ENCODE measurements at regions not wholly inside any gene's neighbourhood (a gene's known extent, or its start where the extent isn't known, plus 50 kb on each side); places are given as distances from the start of the nearest gene placed in this dataset.

DNA sequence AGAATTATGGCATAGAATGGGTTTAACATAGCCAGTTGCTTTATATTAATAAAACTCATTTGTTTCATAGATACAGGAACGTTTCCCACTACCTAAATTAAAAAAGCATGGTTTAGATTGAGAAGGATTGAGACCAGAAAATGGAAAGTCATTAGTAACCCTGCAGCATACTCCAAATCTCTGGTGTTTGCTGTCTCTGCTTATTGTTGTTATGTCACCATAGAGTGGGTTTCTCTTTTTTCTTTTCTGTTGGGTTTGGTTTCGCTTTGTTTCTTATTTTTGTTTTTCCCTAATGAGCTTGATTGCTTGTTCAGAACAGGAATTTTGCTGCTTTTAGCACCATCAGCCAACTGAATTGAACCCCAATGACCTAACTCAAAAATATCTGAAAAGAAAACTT lies 1034.8 kb downstream of the MAT2B start:
- Histone ChIP-seq H3K27ac (ENCODE audit: insufficient read depth, low read depth, low read length) (no peak overlapping the region), H3K9ac (replicated peaks; ENCODE audit: extremely low read depth, insufficient read depth, low read length) (no peak overlapping the region), H3K36me3 (ENCODE audit: control insufficient read depth in 2 of 2, extremely low read depth in 1 of 2, insufficient read depth in 2 of 2, low read length in 2 of 2) (no peaks in the 10 kb centered on the region), H3K9me1 (replicated peaks; ENCODE audit: control insufficient read depth, extremely low read depth, insufficient read depth, low read length) (no peaks in the 10 kb centered on the region), H2AFZ (ENCODE audit: low read depth, low read length) (no peak overlapping the region), H3K79me2 (ENCODE audit: control insufficient read depth, insufficient read depth, low read length) (no peaks in the 10 kb centered on the region), H3K4me2 (ENCODE audit: insufficient read depth, low read length) (no peak overlapping the region), H3K27me3 (ENCODE audit: control insufficient read depth in 2 of 2, insufficient read depth in 2 of 2, low read length in 2 of 2) (no peaks in the 10 kb centered on the region), H3K4me3 (replicated peaks in 1 of 3; ENCODE audit: insufficient read depth in 1 of 3, low read depth in 1 of 3, low read length in 3 of 3) (no peak overlapping the region), H3K9me3 (replicated peaks; ENCODE audit: control insufficient read depth, insufficient read depth, low read length) (no peaks in the 10 kb centered on the region), H4K20me1 (replicated peaks; ENCODE audit: control insufficient read depth, extremely low read depth, insufficient read depth, low read length) (no peaks in the 10 kb centered on the region), H3K4me1 (ENCODE audit: control insufficient read depth, extremely low read depth, insufficient read depth, low read length) (no peaks in the 10 kb centered on the region)
- dilution Hi-C loops (cut with MboI; ENCODE audit: extremely low pct_ligation_motif_present, low sequenced_read_pairs) = no loop called here
- FAIRE-seq (no peak), DNase-seq (ENCODE audit: low read depth, low spot score) (no peak)
- intact Hi-C loops (cut with micrococcal nuclease) = no loop called here
- BruUV-seq (replicated peaks) = no TSS peak
- CTCF ChIA-PET = no interaction called here
- POLR2A ChIA-PET = no interaction called here
- no peak for TF ChIP-seq POLR2A (IDR thresholded peaks at IDR 0.05; ENCODE audit: low read depth, low read length)
- TF ChIP-seq, protein P1, sequence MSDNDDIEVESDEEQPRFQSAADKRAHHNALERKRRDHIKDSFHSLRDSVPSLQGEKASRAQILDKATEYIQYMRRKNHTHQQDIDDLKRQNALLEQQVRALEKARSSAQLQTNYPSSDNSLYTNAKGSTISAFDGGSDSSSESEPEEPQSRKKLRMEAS (IDR thresholded peaks at IDR 0.05; ENCODE audit: insufficient read depth, insufficient read length) = no peak
- no peak for TF ChIP-seq JUN (IDR thresholded peaks at IDR 0.05; ENCODE audit: borderline replicate concordance, insufficient read depth, insufficient read length, low read depth)
- TF ChIP-seq MYC (IDR thresholded peaks at IDR 0.05; ENCODE audit: low read depth, low read length) = no peak
- no peak for TF ChIP-seq CTCF (IDR thresholded peaks at IDR 0.05; ENCODE audit: extremely low read depth in 1 of 2, insufficient read depth in 1 of 2, low read depth in 1 of 2, low read length in 2 of 2)
- no peak for TF ChIP-seq POLR2AphosphoS5 (IDR thresholded peaks at IDR 0.05; ENCODE audit: insufficient read depth, low read depth, low read length)
- no peak for TF ChIP-seq EZH2 (IDR thresholded peaks at IDR 0.05; ENCODE audit: borderline replicate concordance, low read depth, low read length, severe bottlenecking)

DNA sequence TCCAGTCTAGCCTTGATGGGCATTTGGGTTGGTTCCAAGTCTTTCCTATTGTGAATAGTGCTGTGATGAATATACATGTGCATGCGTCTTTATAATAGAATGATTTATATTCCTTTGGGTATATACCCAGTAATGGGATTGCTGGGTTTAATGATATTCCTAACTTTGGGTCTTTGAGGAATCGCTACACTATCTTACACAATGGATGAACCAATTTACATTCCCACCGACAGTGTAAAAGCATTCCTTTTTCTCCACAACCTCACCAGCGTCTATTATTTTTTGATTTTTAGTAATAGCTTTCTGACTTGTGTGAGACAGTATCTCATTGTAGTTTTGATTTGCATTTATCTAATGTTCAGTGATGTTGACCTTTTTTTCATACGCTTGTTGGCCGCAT lies 1040.1 kb downstream of the MAT2B start:
- Histone ChIP-seq H4K20me1 (replicated peaks; ENCODE audit: control insufficient read depth, extremely low read depth, insufficient read depth, low read length) (no peaks in the 10 kb centered on the region), H3K9me3 (replicated peaks; ENCODE audit: control insufficient read depth, insufficient read depth, low read length) (no peaks in the 10 kb centered on the region), H3K9me1 (replicated peaks; ENCODE audit: control insufficient read depth, extremely low read depth, insufficient read depth, low read length) (no peaks in the 10 kb centered on the region), H3K79me2 (ENCODE audit: control insufficient read depth, insufficient read depth, low read length) (no peaks in the 10 kb centered on the region), H3K4me1 (ENCODE audit: control insufficient read depth, extremely low read depth, insufficient read depth, low read length) (no peaks in the 10 kb centered on the region), H3K36me3 (ENCODE audit: control insufficient read depth in 2 of 2, extremely low read depth in 1 of 2, insufficient read depth in 2 of 2, low read length in 2 of 2) (no peaks in the 10 kb centered on the region), H3K27me3 (ENCODE audit: control insufficient read depth in 2 of 2, insufficient read depth in 2 of 2, low read length in 2 of 2) (no peaks in the 10 kb centered on the region), H3K9ac (replicated peaks; ENCODE audit: extremely low read depth, insufficient read depth, low read length) (no peak overlapping the region), H3K4me3 (replicated peaks in 1 of 3; ENCODE audit: insufficient read depth in 1 of 3, low read depth in 1 of 3, low read length in 3 of 3) (no peak overlapping the region), H3K4me2 (ENCODE audit: insufficient read depth, low read length) (no peak overlapping the region), H2AFZ (ENCODE audit: low read depth, low read length) (no peak overlapping the region), H3K27ac (ENCODE audit: insufficient read depth, low read depth, low read length) (no peak overlapping the region)
- FAIRE-seq = no peak
- no TSS peak for BruUV-seq (replicated peaks)
- ChIA-PET POLR2A (no interaction called here), CTCF (no interaction called here)
- intact Hi-C loops (cut with micrococcal nuclease) (no loop called here), dilution Hi-C loops (cut with MboI; ENCODE audit: extremely low pct_ligation_motif_present, low sequenced_read_pairs) (no loop called here)
- DNase-seq (ENCODE audit: low read depth, low spot score) = no peak
- TF ChIP-seq FOS (IDR thresholded peaks at IDR 0.05; ENCODE audit: borderline replicate concordance, insufficient read depth, low read length) = no peak
- TF ChIP-seq JUN (IDR thresholded peaks at IDR 0.05; ENCODE audit: borderline replicate concordance, insufficient read depth, insufficient read length, low read depth) = no peak
- TF ChIP-seq POLR2AphosphoS5 (IDR thresholded peaks at IDR 0.05; ENCODE audit: insufficient read depth, low read depth, low read length) = no peak
- TF ChIP-seq CTCF (IDR thresholded peaks at IDR 0.05; ENCODE audit: extremely low read depth in 1 of 2, insufficient read depth in 1 of 2, low read depth in 1 of 2, low read length in 2 of 2) = no peak
- TF ChIP-seq, protein P1 (IDR thresholded peaks at IDR 0.05; ENCODE audit: insufficient read depth, insufficient read length) = no peak
- TF ChIP-seq EZH2 (IDR thresholded peaks at IDR 0.05; ENCODE audit: borderline replicate concordance, low read depth, low read length, severe bottlenecking) = no peak
- TF ChIP-seq MYC (IDR thresholded peaks at IDR 0.05; ENCODE audit: low read depth, low read length) = no peak
- no peak for TF ChIP-seq POLR2A (IDR thresholded peaks at IDR 0.05; ENCODE audit: low read depth, low read length)
- no peak for TF ChIP-seq GATA2 (IDR thresholded peaks at IDR 0.05; ENCODE audit: insufficient read depth, insufficient read length, low read depth, low read length)

All from endothelial cell of umbilical vein (primary cell).